CD4-positive, alpha-beta T cell treated with Interleukin-21 for 1 hour (primary cell): ENCODE measurements at regions not wholly inside any gene's neighbourhood (a gene's known extent, or its start where the extent isn't known, plus 50 kb on each side); places are given as distances from the start of the nearest gene placed in this dataset.

ENCODE experiments used
- DNase-seq: peaks from one replicate; pipeline ENCODE4 v3.0.0-alpha.2; 2020

GRCh38 chr3:99499235-99500158 lies 138.9 kb upstream of the COL8A1 start:
- DNase-seq, result no peak

- no peak for DNase-seq
Observed at GRCh38 chr3:99498550-99499234, 139.7 kb upstream of the COL8A1 start.

GRCh38 chr3:99487894-99488293 lies 150.5 kb upstream of the COL8A1 start:
- no peak for DNase-seq

- DNase-seq, result no peak
Observed at GRCh38 chr3:99485286-99485685, 153.1 kb upstream of the COL8A1 start.

- no peak for DNase-seq
Observed at GRCh38 chr3:99484871-99485270, 153.5 kb upstream of the COL8A1 start.

- no peak for DNase-seq
Observed at GRCh38 chr3:99483841-99484240, 154.6 kb upstream of the COL8A1 start.

GRCh38 chr3:99482191-99482590 lies 156.2 kb upstream of the COL8A1 start:
- no peak for DNase-seq

- no peak for DNase-seq
Observed at GRCh38 chr3:99481561-99481960, 156.8 kb upstream of the COL8A1 start.

GRCh38 chr3:99479768-99480167 lies 158.6 kb upstream of the COL8A1 start:
- DNase-seq, result no peak

GRCh38 chr3:99477650-99478049 lies 160.7 kb upstream of the COL8A1 start:
- no peak for DNase-seq

GRCh38 chr3:99475229-99475628 lies 163.2 kb upstream of the COL8A1 start:
- no peak for DNase-seq

- DNase-seq, result no peak
Observed at GRCh38 chr3:99474776-99475175, 163.6 kb upstream of the COL8A1 start.

- no peak for DNase-seq
Observed at GRCh38 chr3:99473321-99473751, 165.1 kb upstream of the COL8A1 start.

GRCh38 chr3:99472385-99472784 lies 166.0 kb upstream of the COL8A1 start:
- no peak for DNase-seq

GRCh38 chr3:99471353-99472323 lies 166.8 kb upstream of the COL8A1 start:
- DNase-seq, result no peak

GRCh38 chr3:99470841-99471240 lies 167.6 kb upstream of the COL8A1 start:
- DNase-seq, result no peak

GRCh38 chr3:99468918-99469317 lies 169.5 kb upstream of the COL8A1 start:
- no peak for DNase-seq

GRCh38 chr3:99467420-99467819 lies 171.0 kb upstream of the COL8A1 start:
- no peak for DNase-seq

- no peak for DNase-seq
Observed at GRCh38 chr3:99466331-99466730, 172.1 kb upstream of the COL8A1 start.

- no peak for DNase-seq
Observed at GRCh38 chr3:99458013-99458412, 180.4 kb upstream of the COL8A1 start.

- DNase-seq, result no peak
Observed at GRCh38 chr3:99442599-99442998, 195.8 kb upstream of the COL8A1 start.

GRCh38 chr3:99439892-99440291 lies 198.5 kb upstream of the COL8A1 start:
- DNase-seq, result no peak

GRCh38 chr3:99434190-99434589 lies 204.2 kb upstream of the COL8A1 start:
- no peak for DNase-seq
